Keratinocyte (primary cell): ENCODE measurements at regions not wholly inside any gene's neighbourhood (a gene's known extent, or its start where the extent isn't known, plus 50 kb on each side); places are given as distances from the start of the nearest gene placed in this dataset.

Experiments used
- DNase-seq: peaks from one replicate; pipeline ENCODE4 v3.0.0-alpha.2; 2011; ENCODE audit warnings: low read depth, missing footprints, low spot score
- FAIRE-seq: peaks from 2 replicates; lab custom pipeline; 2011; peaks lifted over from hg19 to GRCh38; lab: Jason Lieb, UNC
- H2AFZ ChIP-seq: 2 replicates; pipeline ENCODE4 v1.6.0; 2012; ENCODE audit warnings: low read length, control low read depth, inconsistent platforms; ENCODE audit not compliant: control insufficient read depth
- H3K27ac ChIP-seq: 2 replicates; pipeline ENCODE4 v1.5.1; 2011; ENCODE audit warnings: low read length; ENCODE audit not compliant: control insufficient read depth, insufficient read depth
- H3K27me3 ChIP-seq: 3 replicates; pipeline ENCODE4 v1.6.0; 2011; ENCODE audit warnings: low read length; ENCODE audit not compliant: control insufficient read depth, insufficient read depth; ENCODE audit errors: extremely low read depth
- H3K36me3 ChIP-seq, 2 experiments: 2 replicates in 1 of 2; 3 replicates in 1 of 2; pipeline ENCODE4 v1.5.1; 2011; ENCODE audit warnings: low read length in 2 of 2, mild to moderate bottlenecking in 1 of 2; ENCODE audit not compliant: control insufficient read depth in 2 of 2, insufficient read depth in 2 of 2; ENCODE audit errors: extremely low read depth in 1 of 2
- H3K4me1 ChIP-seq: 3 replicates; pipeline ENCODE4 v1.5.1; 2011; ENCODE audit warnings: low read length; ENCODE audit not compliant: control insufficient read depth, insufficient read depth; ENCODE audit errors: extremely low read depth
- H3K4me2 ChIP-seq: 3 replicates; pipeline ENCODE4 v1.6.0; 2011; ENCODE audit warnings: low read depth, low read length; ENCODE audit not compliant: control insufficient read depth, insufficient read depth; ENCODE audit errors: extremely low read depth
- H3K4me3 ChIP-seq, 3 experiments: fragments of 200-600 bp in 1 of 3; sonication (generic) in 1 of 3; 2 replicates in 2 of 3; 3 replicates in 1 of 3; pipeline ENCODE4 v1.5.1; 2011 to 2016; ENCODE audit warnings: low read length in 3 of 3, mild to moderate bottlenecking in 3 of 3, control low read depth in 2 of 3, inconsistent platforms in 1 of 3, low read depth in 1 of 3, mixed read lengths in 1 of 3, mixed run types in 1 of 3, moderate library complexity in 1 of 3; ENCODE audit not compliant: control insufficient read depth in 2 of 3, insufficient read depth in 2 of 3; ENCODE audit errors: extremely low read depth in 1 of 3
- H3K79me2 ChIP-seq: 2 replicates; pipeline ENCODE4 v1.6.0; 2012; ENCODE audit warnings: low read length; ENCODE audit not compliant: control insufficient read depth, insufficient read depth
- H3K9ac ChIP-seq: 3 replicates; pipeline ENCODE4 v1.6.0; 2011; ENCODE audit warnings: low read length; ENCODE audit not compliant: control insufficient read depth, insufficient read depth; ENCODE audit errors: extremely low read depth
- H3K9me1 ChIP-seq: 3 replicates; pipeline ENCODE4 v1.6.0; 2011; ENCODE audit warnings: low read length; ENCODE audit not compliant: control insufficient read depth, insufficient read depth; ENCODE audit errors: extremely low read depth
- H3K9me3 ChIP-seq: 2 replicates; pipeline ENCODE4 v1.5.1; 2012; ENCODE audit warnings: low read depth, low read length; ENCODE audit not compliant: control insufficient read depth
- H4K20me1 ChIP-seq: 3 replicates; pipeline ENCODE4 v1.6.0; 2011; ENCODE audit warnings: low read length; ENCODE audit not compliant: control insufficient read depth, insufficient read depth; ENCODE audit errors: extremely low read depth
- EZH2 ChIP-seq: IDR thresholded peaks from one replicate; pipeline ENCODE4 v1.6.1; 2012; ENCODE audit warnings: inconsistent platforms, mild to moderate bottlenecking, low read length, moderate library complexity
- dilution Hi-C: fragments of 300-500 bp; cut with MboI; formaldehyde crosslinking; loops from one replicate; pipeline ENCODE4 v1.7.0; 2020; ENCODE audit warnings: low sequenced_read_pairs; ENCODE audit not compliant: extremely low pct_ligation_motif_present
- TF ChIP-seq, protein P1 (sequence below), 3 experiments: IDR thresholded peaks in 1 of 3; conservative IDR thresholded peaks in 1 of 3; optimal IDR thresholded peaks in 1 of 3; 2 replicates in 2 of 3; 3 replicates in 1 of 3; pipeline versions ENCODE3 to v1.5.1; 2011; ENCODE audit warnings: low read length in 3 of 3, mild to moderate bottlenecking in 3 of 3, moderate library complexity in 2 of 3, control low read depth in 1 of 3, inconsistent platforms in 1 of 3; ENCODE audit not compliant: insufficient read depth in 2 of 3; ENCODE audit errors: extremely low read depth in 1 of 3

DNA sequence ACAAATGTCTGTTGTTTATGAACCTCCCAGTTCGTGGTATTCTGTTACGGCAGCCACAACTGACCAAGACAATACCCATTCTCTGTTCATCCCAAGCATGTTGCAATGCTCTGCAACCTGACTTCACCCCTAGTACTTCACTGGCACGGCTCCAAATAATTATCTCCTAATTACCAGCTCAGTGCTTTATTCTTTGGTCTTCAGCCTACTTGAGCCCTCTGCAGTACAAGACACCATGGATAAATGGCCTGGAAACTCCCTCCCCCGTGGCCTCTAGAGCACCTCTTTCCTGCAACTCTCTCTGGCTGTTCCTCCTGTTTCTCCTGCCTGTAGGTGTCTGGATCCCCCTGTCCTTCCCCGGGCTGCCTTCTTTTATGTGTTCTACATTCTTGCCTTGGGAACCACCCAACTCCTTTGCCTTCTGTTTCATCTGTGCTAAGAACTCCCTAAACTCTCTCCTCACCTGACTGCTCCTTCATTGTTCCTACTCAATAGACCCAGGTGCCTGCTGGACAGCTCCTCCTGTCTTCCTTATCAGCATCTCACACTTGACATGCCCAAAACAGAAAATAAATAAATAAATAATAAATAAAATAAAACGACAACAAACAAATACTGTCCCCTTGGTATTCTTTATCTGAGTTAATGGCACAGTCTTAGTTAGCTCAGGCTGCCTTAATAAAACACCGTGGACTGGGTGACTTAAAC, 200.4 kb upstream of the IPO5 start:
- Histone ChIP-seq H3K9me1 (no peaks in the 10 kb centered on the region), H3K9ac (no peak overlapping the region), H3K27me3 (no peaks in the 10 kb centered on the region), H2AFZ (no peak overlapping the region), H3K4me2 (no peak overlapping the region), H3K36me3 (no peaks in the 10 kb centered on the region), H4K20me1 (no peaks in the 10 kb centered on the region), H3K79me2 (no peaks in the 10 kb centered on the region), H3K27ac (no peak overlapping the region), H3K9me3 (no peaks in the 10 kb centered on the region), H3K4me1 (no peaks in the 10 kb centered on the region), H3K4me3 (no peak overlapping the region)
- no peak for FAIRE-seq
- no peak for TF ChIP-seq EZH2
- TF ChIP-seq, protein P1, sequence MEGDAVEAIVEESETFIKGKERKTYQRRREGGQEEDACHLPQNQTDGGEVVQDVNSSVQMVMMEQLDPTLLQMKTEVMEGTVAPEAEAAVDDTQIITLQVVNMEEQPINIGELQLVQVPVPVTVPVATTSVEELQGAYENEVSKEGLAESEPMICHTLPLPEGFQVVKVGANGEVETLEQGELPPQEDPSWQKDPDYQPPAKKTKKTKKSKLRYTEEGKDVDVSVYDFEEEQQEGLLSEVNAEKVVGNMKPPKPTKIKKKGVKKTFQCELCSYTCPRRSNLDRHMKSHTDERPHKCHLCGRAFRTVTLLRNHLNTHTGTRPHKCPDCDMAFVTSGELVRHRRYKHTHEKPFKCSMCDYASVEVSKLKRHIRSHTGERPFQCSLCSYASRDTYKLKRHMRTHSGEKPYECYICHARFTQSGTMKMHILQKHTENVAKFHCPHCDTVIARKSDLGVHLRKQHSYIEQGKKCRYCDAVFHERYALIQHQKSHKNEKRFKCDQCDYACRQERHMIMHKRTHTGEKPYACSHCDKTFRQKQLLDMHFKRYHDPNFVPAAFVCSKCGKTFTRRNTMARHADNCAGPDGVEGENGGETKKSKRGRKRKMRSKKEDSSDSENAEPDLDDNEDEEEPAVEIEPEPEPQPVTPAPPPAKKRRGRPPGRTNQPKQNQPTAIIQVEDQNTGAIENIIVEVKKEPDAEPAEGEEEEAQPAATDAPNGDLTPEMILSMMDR (optimal IDR thresholded peaks at IDR 0.05 in 1 of 3, IDR thresholded peaks at IDR 0.05 in 1 of 3, conservative IDR thresholded peaks at IDR 0.05 in 1 of 3; ENCODE audit: extremely low read depth in 1 of 3, insufficient read depth in 2 of 3, low read length in 3 of 3) = no peak
- no peak for DNase-seq
- dilution Hi-C loops = no loop called here

DNA sequence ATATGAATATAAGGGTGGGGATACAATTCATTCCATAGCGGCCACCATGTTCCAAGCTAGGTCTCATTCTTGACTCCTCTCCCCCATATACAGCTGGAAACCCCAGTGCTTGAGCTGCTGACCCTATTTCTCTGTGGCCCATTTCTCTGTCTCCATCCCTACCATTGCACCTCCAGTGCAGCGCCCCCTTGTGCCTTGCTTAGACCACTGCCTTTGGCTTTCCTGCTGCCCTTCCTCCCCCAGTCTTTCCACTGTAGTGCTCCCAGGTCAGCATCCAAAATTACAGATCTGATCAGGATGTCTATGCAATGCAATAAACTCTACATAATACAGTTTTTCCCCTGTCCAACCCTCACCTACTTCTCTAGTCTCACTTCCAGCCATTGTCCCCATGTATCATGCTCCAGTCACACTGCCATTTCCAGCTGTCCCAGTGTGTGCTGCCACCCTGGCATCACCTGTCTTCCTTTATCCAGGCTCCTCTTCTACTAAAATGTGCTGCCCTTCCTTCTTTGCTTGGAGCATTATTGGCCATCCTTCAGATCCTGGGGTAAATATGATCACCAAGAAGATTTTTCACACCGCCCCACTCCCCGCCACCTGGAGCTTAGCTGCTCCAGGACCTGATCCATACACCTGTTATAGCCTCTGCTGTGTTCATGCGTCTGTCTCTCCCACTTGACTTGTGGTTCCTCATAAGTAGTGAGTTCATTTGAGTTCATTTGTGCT, 199.4 kb upstream of the IPO5 start:
- DNase-seq (no peak), FAIRE-seq (no peak)
- dilution Hi-C loops = no loop called here
- H4K20me1 ChIP-seq = no peaks in the 10 kb centered on the region
- H2AFZ ChIP-seq = no peak overlapping the region
- TF ChIP-seq EZH2 = no peak
- TF ChIP-seq, protein P1 (optimal IDR thresholded peaks at IDR 0.05 in 1 of 3, IDR thresholded peaks at IDR 0.05 in 1 of 3, conservative IDR thresholded peaks at IDR 0.05 in 1 of 3; ENCODE audit: extremely low read depth in 1 of 3, insufficient read depth in 2 of 3, low read length in 3 of 3) = no peak
- H3K9ac ChIP-seq = no peak overlapping the region
- no peak overlapping the region for H3K27ac ChIP-seq
- no peak overlapping the region for H3K4me3 ChIP-seq
- no peaks in the 10 kb centered on the region for H3K27me3 ChIP-seq
- H3K9me3 ChIP-seq = no peaks in the 10 kb centered on the region
- H3K4me2 ChIP-seq = no peak overlapping the region
- no peaks in the 10 kb centered on the region for H3K79me2 ChIP-seq
- no peaks in the 10 kb centered on the region for H3K36me3 ChIP-seq
- H3K9me1 ChIP-seq = no peaks in the 10 kb centered on the region
- no peaks in the 10 kb centered on the region for H3K4me1 ChIP-seq
